HFFc6 (cell line): ENCODE measurements at regions not wholly inside any gene's neighbourhood (a gene's known extent, or its start where the extent isn't known, plus 50 kb on each side); places are given as distances from the start of the nearest gene placed in this dataset.

Source experiments
- DNase-seq: peaks from one replicate; pipeline ENCODE4 v3.0.0-alpha.2; 2018
- H3K27ac Mint-ChIP-seq: 2 replicates; pipeline ENCODE4 v1.8.0; 2020; ENCODE audit warnings: mild to moderate bottlenecking, mixed read lengths
- H3K27me3 Mint-ChIP-seq: 2 replicates; pipeline ENCODE4 v1.8.0; 2021; ENCODE audit warnings: mild to moderate bottlenecking, moderate library complexity, mixed read lengths; ENCODE audit not compliant: insufficient read depth
- H3K36me3 Mint-ChIP-seq: 2 replicates; pipeline ENCODE4 v1.8.0; 2021; ENCODE audit warnings: low read depth, mixed read lengths
- H3K4me1 Mint-ChIP-seq: 2 replicates; pipeline ENCODE4 v1.8.0; 2020; ENCODE audit warnings: low read depth, mixed read lengths
- H3K4me3 Mint-ChIP-seq: 2 replicates; pipeline ENCODE4 v1.8.0; 2020; ENCODE audit warnings: mild to moderate bottlenecking, moderate library complexity, mixed read lengths
- H3K9me3 Mint-ChIP-seq: 2 replicates; pipeline ENCODE4 v1.8.0; 2020; ENCODE audit warnings: mild to moderate bottlenecking, mixed read lengths
- CTCF ChIP-seq: fragments of 200-600 bp; sonication (generic); IDR thresholded peaks from 2 replicates; pipeline ENCODE4 v1.5.0; 2021; ENCODE audit warnings: antibody characterized with exemption, mild to moderate bottlenecking

- TF ChIP-seq CTCF, result no peak
- no peaks in the 10 kb centered on the region; the same call in 1 of the 2 replicates for H3K27me3 Mint-ChIP-seq
- DNase-seq, result no peak
- no peaks in the 10 kb centered on the region for H3K9me3 Mint-ChIP-seq
- no peak overlapping the region for H3K27ac Mint-ChIP-seq
- H3K4me1 Mint-ChIP-seq, result no peaks in the 10 kb centered on the region
- peaks cover 6% of the 10 kb centered on the region; the same call in 1 of the 2 replicates for H3K36me3 Mint-ChIP-seq
- no peak overlapping the region for H3K4me3 Mint-ChIP-seq
Measured at GRCh38 chr9:663541-663940, 178.0 kb upstream of the DMRT1 start.

- no peaks in the 10 kb centered on the region for H3K9me3 Mint-ChIP-seq
- H3K4me3 Mint-ChIP-seq, result no peak overlapping the region
- peaks cover 6% of the 10 kb centered on the region; the same call in 1 of the 2 replicates for H3K36me3 Mint-ChIP-seq
- no peak for DNase-seq
- no peak overlapping the region for H3K27ac Mint-ChIP-seq
- no peaks in the 10 kb centered on the region; the same call in 1 of the 2 replicates for H3K27me3 Mint-ChIP-seq
- H3K4me1 Mint-ChIP-seq, result no peaks in the 10 kb centered on the region
- no peak for TF ChIP-seq CTCF
Measured at GRCh38 chr9:665296-665695, 176.2 kb upstream of the DMRT1 start.

GRCh38 chr9:671997-672396 is 169.5 kb upstream of the DMRT1 start:
- Mint-ChIP-seq H3K36me3 (peaks cover 6% of the 10 kb centered on the region; the same call in 1 of the 2 replicates), H3K4me1 (peaks cover 16% of the 10 kb centered on the region)

GRCh38 chr9:672851-673250 is 168.6 kb upstream of the DMRT1 start:
- Mint-ChIP-seq H3K4me3 (no peak overlapping the region), H3K27ac (no peak overlapping the region), H3K9me3 (no peaks in the 10 kb centered on the region), H3K4me1 (peaks cover 25% of the 10 kb centered on the region), H3K36me3 (peaks cover 6% of the 10 kb centered on the region; the same call in 1 of the 2 replicates), H3K27me3 (no peaks in the 10 kb centered on the region)
- TF ChIP-seq CTCF, result no peak
- no peak for DNase-seq

More at GRCh38 chr9:671997-672396, 169.5 kb upstream of the DMRT1 start:
- no peaks in the 10 kb centered on the region for H3K9me3 Mint-ChIP-seq
- H3K4me3 Mint-ChIP-seq, result no peak overlapping the region
- no peak for DNase-seq
- no peak for TF ChIP-seq CTCF
- H3K27me3 Mint-ChIP-seq, result no peaks in the 10 kb centered on the region
- no peak overlapping the region for H3K27ac Mint-ChIP-seq

- Mint-ChIP-seq H3K9me3 (no peaks in the 10 kb centered on the region), H3K4me1 (peaks cover 29% of the 10 kb centered on the region), H3K36me3 (peaks cover 2% of the 10 kb centered on the region; the same call in 1 of the 2 replicates), H3K4me3 (no peak overlapping the region), H3K27ac (no peak overlapping the region), H3K27me3 (no peaks in the 10 kb centered on the region)
- DNase-seq, result no peak
- TF ChIP-seq CTCF, result no peak
Measured at GRCh38 chr9:673264-673965, 168.1 kb upstream of the DMRT1 start.
